Trophoblast cell (in vitro differentiated cells and primary cell): ENCODE measurements at regions not wholly inside any gene's neighbourhood (a gene's known extent, or its start where the extent isn't known, plus 50 kb on each side); places are given as distances from the start of the nearest gene placed in this dataset.

Experiments
- DNase-seq, 2 donors: peaks; one replicate each; pipeline ENCODE4 v3.0.0-alpha.2; 2016
- H2AFZ ChIP-seq: 2 replicates; pipeline ENCODE4 v1.6.1; 2013; ENCODE audit warnings: low read length, moderate library complexity, mild to moderate bottlenecking; ENCODE audit not compliant: insufficient read depth, poor library complexity
- H2AK5ac ChIP-seq: 2 replicates; pipeline ENCODE4 v1.6.1; 2013; ENCODE audit warnings: mild to moderate bottlenecking, low read length
- H2BK120ac ChIP-seq: 2 replicates; pipeline ENCODE4 v1.6.1; 2013; ENCODE audit warnings: low read length, mild to moderate bottlenecking, moderate library complexity; ENCODE audit not compliant: insufficient read depth, poor library complexity
- H2BK12ac ChIP-seq: 2 replicates; pipeline ENCODE4 v1.6.1; 2013; ENCODE audit warnings: mild to moderate bottlenecking, low read length, moderate library complexity
- H2BK5ac ChIP-seq: 2 replicates; pipeline ENCODE4 v1.6.1; 2013; ENCODE audit warnings: low read length, low read depth, moderate library complexity, mild to moderate bottlenecking; ENCODE audit not compliant: poor library complexity
- H3K14ac ChIP-seq: 2 replicates; pipeline ENCODE4 v1.6.1; 2013; ENCODE audit warnings: mild to moderate bottlenecking, low read length
- H3K18ac ChIP-seq: 2 replicates; pipeline ENCODE4 v1.6.1; 2013; ENCODE audit warnings: mild to moderate bottlenecking, low read length
- H3K23ac ChIP-seq: 2 replicates; pipeline ENCODE4 v1.6.1; 2013; ENCODE audit warnings: low read length
- H3K27ac ChIP-seq: 2 replicates; pipeline ENCODE4 v1.5.1; 2013; ENCODE audit warnings: low read depth, mild to moderate bottlenecking, inconsistent platforms, low read length, moderate library complexity
- H3K27me3 ChIP-seq: 2 replicates; pipeline ENCODE4 v1.6.1; 2013; ENCODE audit warnings: inconsistent platforms, mild to moderate bottlenecking, low read length, moderate library complexity; ENCODE audit not compliant: insufficient read depth
- H3K36me3 ChIP-seq, 2 experiments: 1 replicate in 1 of 2; 2 replicates in 1 of 2; pipeline ENCODE4 v1.6.1; 2013; ENCODE audit warnings: low read length in 2 of 2, mild to moderate bottlenecking in 2 of 2, moderate library complexity in 1 of 2; ENCODE audit not compliant: insufficient read depth in 2 of 2, control insufficient read depth in 1 of 2
- H3K4ac ChIP-seq: 2 replicates; pipeline ENCODE4 v1.6.1; 2013; ENCODE audit warnings: low read depth, mild to moderate bottlenecking, low read length, moderate library complexity
- H3K4me1 ChIP-seq, 2 experiments: 1 replicate in 1 of 2; 2 replicates in 1 of 2; pipeline ENCODE4 v1.6.1; 2013; ENCODE audit warnings: low read length in 2 of 2, mild to moderate bottlenecking in 2 of 2, moderate library complexity in 1 of 2; ENCODE audit not compliant: insufficient read depth in 2 of 2, control insufficient read depth in 1 of 2
- H3K4me2 ChIP-seq: 2 replicates; pipeline ENCODE4 v1.6.1; 2013; ENCODE audit warnings: inconsistent platforms, mild to moderate bottlenecking, low read length, moderate library complexity
- H3K4me3 ChIP-seq: 2 replicates; pipeline ENCODE4 v1.5.1; 2013; ENCODE audit warnings: mild to moderate bottlenecking, low read depth, low read length, inconsistent platforms
- H3K79me1 ChIP-seq: one replicate; pipeline ENCODE4 v1.6.1; 2013; ENCODE audit warnings: low read length
- H3K79me2 ChIP-seq: 2 replicates; pipeline ENCODE4 v1.6.1; 2013; ENCODE audit warnings: low read length, mild to moderate bottlenecking; ENCODE audit not compliant: control insufficient read depth, insufficient read depth, poor library complexity
- H3K9ac ChIP-seq: 2 replicates; pipeline ENCODE4 v1.6.1; 2013; ENCODE audit warnings: mild to moderate bottlenecking, low read length
- H3K9me3 ChIP-seq: 2 replicates; pipeline ENCODE4 v1.6.1; 2013; ENCODE audit warnings: low read depth, mild to moderate bottlenecking, control low read depth, inconsistent platforms, low read length; ENCODE audit not compliant: insufficient read depth
- H4K12ac ChIP-seq: 2 replicates; pipeline ENCODE4 v1.6.1; 2013; ENCODE audit warnings: low read depth, mild to moderate bottlenecking, low read length, moderate library complexity
- H4K8ac ChIP-seq: 2 replicates; pipeline ENCODE4 v1.6.1; 2013; ENCODE audit warnings: low read depth, mild to moderate bottlenecking, low read length, moderate library complexity
- H4K91ac ChIP-seq: one replicate; pipeline ENCODE4 v1.6.1; 2013; ENCODE audit warnings: low read depth, mild to moderate bottlenecking, low read length, moderate library complexity
- WGBS: extraction: QIAGEN DNeasy Blood & Tissue Kit; methylation state at CpG from one replicate; pipeline ENCODE4 v1.1.7; 2013; ENCODE audit warnings: missing lambda C conversion rate; ENCODE audit not compliant: insufficient read length, insufficient coverage; ENCODE audit errors: extremely low coverage; 5-methylcytosine and 5-hydroxymethylcytosine counted together

- DNase-seq: no peak
- Histone ChIP-seq H3K9ac (no peak overlapping the region), H2BK12ac (no peak overlapping the region), H3K79me1 (no peaks in the 10 kb centered on the region), H4K91ac (no peak overlapping the region), H3K27me3 (no peaks in the 10 kb centered on the region), H3K14ac (no peak overlapping the region), H3K4me1 (no peaks in the 10 kb centered on the region), H3K4me3 (no peak overlapping the region), H3K79me2 (no peaks in the 10 kb centered on the region), H3K4me2 (no peak overlapping the region), H2BK5ac (no peak overlapping the region), H3K27ac (no peak overlapping the region), H3K36me3 (no peaks in the 10 kb centered on the region), H3K9me3 (peaks cover 3% of the 10 kb centered on the region), H3K23ac (no peak overlapping the region), H3K4ac (no peak overlapping the region), H2AFZ (no peak overlapping the region), H4K12ac (no peak overlapping the region), H3K18ac (no peak overlapping the region), H2BK120ac (no peak overlapping the region), H2AK5ac (no peak overlapping the region), H4K8ac (no peak overlapping the region)
- WGBS: no CpG with 5 or more reads among the region's 7 CpGs
Measured at GRCh38 chr1:213874789-213875188, 113.0 kb upstream of the PROX1 start.

- H3K27ac ChIP-seq: no peak overlapping the region
Measured at GRCh38 chr1:213876531-213876930, 111.2 kb upstream of the PROX1 start.

GRCh38 chr1:213883618-213884017 lies 104.2 kb upstream of the PROX1 start:
- no CpG with 5 or more reads among the region's 2 CpGs for WGBS

More at GRCh38 chr1:213876531-213876930, 111.2 kb upstream of the PROX1 start:
- H3K23ac ChIP-seq: no peak overlapping the region
- H3K36me3 ChIP-seq: no peaks in the 10 kb centered on the region
- H2BK12ac ChIP-seq: no peak overlapping the region
- H3K27me3 ChIP-seq: no peaks in the 10 kb centered on the region
- H3K79me1 ChIP-seq: no peaks in the 10 kb centered on the region
- no peaks in the 10 kb centered on the region for H3K79me2 ChIP-seq
- H2BK5ac ChIP-seq: no peak overlapping the region
- H3K4me1 ChIP-seq: no peaks in the 10 kb centered on the region
- H2AFZ ChIP-seq: no peak overlapping the region
- H4K8ac ChIP-seq: no peak overlapping the region
- no peak overlapping the region for H4K91ac ChIP-seq
- H3K4me2 ChIP-seq: no peak overlapping the region
- H3K18ac ChIP-seq: no peak overlapping the region
- no peak overlapping the region for H3K14ac ChIP-seq
- H3K9ac ChIP-seq: no peak overlapping the region
- no peak for DNase-seq
- H3K4ac ChIP-seq: no peak overlapping the region
- H2AK5ac ChIP-seq: no peak overlapping the region
- H3K4me3 ChIP-seq: no peak overlapping the region
- H2BK120ac ChIP-seq: no peak overlapping the region
- H3K9me3 ChIP-seq: peaks cover 3% of the 10 kb centered on the region
- no peak overlapping the region for H4K12ac ChIP-seq

GRCh38 chr1:213884402-213884801 lies 103.4 kb upstream of the PROX1 start:
- Histone ChIP-seq H2BK5ac (no peak overlapping the region), H2AFZ (no peak overlapping the region), H3K4me1 (no peaks in the 10 kb centered on the region), H3K23ac (no peak overlapping the region), H4K12ac (no peak overlapping the region), H3K9ac (no peak overlapping the region), H3K4me2 (no peak overlapping the region), H2BK12ac (no peak overlapping the region), H3K27ac (no peak overlapping the region), H3K79me1 (no peaks in the 10 kb centered on the region), H3K4me3 (no peak overlapping the region), H2AK5ac (no peak overlapping the region), H3K18ac (no peak overlapping the region), H3K9me3 (peaks cover 3% of the 10 kb centered on the region), H4K91ac (no peak overlapping the region), H3K79me2 (no peaks in the 10 kb centered on the region), H3K14ac (no peak overlapping the region), H2BK120ac (no peak overlapping the region), H3K27me3 (no peaks in the 10 kb centered on the region), H4K8ac (no peak overlapping the region), H3K4ac (no peak overlapping the region), H3K36me3 (no peaks in the 10 kb centered on the region)
- no peak for DNase-seq
- no CpG with 5 or more reads among the region's 1 CpG for WGBS

More at GRCh38 chr1:213883618-213884017, 104.2 kb upstream of the PROX1 start:
- H3K18ac ChIP-seq: no peak overlapping the region
- H3K4ac ChIP-seq: no peak overlapping the region
- no peak overlapping the region for H3K4me2 ChIP-seq
- no peak for DNase-seq
- no peaks in the 10 kb centered on the region for H3K79me1 ChIP-seq
- H4K8ac ChIP-seq: no peak overlapping the region
- H3K36me3 ChIP-seq: no peaks in the 10 kb centered on the region
- no peak overlapping the region for H3K27ac ChIP-seq
- no peak overlapping the region for H2BK5ac ChIP-seq
- H3K4me3 ChIP-seq: no peak overlapping the region
- no peak overlapping the region for H2AFZ ChIP-seq
- H2AK5ac ChIP-seq: no peak overlapping the region
- no peak overlapping the region for H3K9ac ChIP-seq
- H4K91ac ChIP-seq: no peak overlapping the region
- H3K14ac ChIP-seq: no peak overlapping the region
- no peak overlapping the region for H2BK12ac ChIP-seq
- no peaks in the 10 kb centered on the region for H3K79me2 ChIP-seq
- no peak overlapping the region for H3K23ac ChIP-seq
- no peaks in the 10 kb centered on the region for H3K4me1 ChIP-seq
- no peak overlapping the region for H2BK120ac ChIP-seq
- H3K9me3 ChIP-seq: peaks cover 3% of the 10 kb centered on the region
- H3K27me3 ChIP-seq: no peaks in the 10 kb centered on the region
- no peak overlapping the region for H4K12ac ChIP-seq
